HG03565 (cell line): ENCODE measurements at regions not wholly inside any gene's neighbourhood (a gene's known extent, or its start where the extent isn't known, plus 50 kb on each side); places are given as distances from the start of the nearest gene placed in this dataset.

Experiments
- ATAC-seq: cut with Tn5 transposase; IDR thresholded peaks from one replicate; pipeline ENCODE4 v1.9.1; 2021; ENCODE audit warnings: mild to moderate bottlenecking, moderate library complexity; ENCODE audit not compliant: unreplicated experiment

DNA sequence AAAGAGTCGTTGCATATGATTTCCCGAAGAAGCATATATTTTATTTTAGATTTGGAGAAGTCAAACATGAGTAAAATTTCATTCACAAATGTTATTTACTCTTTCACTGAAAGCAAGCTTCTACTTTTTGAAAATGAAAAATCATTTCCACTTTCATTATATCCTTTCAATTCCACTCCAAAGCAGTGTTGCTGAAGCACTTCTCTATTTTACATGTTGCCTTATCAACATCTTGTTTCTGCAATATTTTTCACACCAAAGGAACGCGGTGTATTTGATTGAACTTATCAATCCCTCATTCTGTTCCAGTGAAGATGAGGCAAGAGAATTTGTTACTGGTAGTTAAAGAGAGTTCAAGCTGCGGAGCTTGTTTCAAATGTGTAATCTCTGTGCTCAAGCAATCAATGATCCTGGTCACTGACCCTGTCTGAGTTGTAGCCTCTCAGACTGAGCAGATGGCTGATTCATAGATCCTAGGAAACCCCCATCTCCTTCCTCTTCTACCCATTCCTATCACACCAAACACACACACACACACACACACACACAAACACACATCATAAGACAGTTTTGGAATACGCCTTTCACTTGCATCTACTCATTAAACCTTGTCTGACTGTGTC, 236.2 kb upstream of the FLRT2 start:
- no peak for ATAC-seq

DNA sequence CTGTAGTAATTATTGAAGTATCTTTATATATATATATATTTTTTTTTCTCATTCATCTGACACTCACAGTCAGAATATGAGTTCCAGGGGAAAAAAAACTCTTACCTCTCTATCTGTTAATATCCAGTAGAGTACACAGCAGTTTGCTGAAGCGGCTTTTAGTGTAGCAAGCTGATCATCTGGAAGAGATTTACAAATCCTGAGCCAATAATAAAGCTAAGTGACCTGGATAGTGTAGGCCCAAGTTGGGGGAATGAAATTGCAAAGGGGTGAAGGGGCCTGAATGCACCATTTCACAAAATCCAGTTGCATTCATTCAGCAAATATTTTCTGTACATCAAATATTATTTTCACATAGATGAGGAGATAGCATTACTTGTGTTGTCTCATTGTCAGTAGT, 234.6 kb upstream of the FLRT2 start:
- no peak for ATAC-seq

DNA sequence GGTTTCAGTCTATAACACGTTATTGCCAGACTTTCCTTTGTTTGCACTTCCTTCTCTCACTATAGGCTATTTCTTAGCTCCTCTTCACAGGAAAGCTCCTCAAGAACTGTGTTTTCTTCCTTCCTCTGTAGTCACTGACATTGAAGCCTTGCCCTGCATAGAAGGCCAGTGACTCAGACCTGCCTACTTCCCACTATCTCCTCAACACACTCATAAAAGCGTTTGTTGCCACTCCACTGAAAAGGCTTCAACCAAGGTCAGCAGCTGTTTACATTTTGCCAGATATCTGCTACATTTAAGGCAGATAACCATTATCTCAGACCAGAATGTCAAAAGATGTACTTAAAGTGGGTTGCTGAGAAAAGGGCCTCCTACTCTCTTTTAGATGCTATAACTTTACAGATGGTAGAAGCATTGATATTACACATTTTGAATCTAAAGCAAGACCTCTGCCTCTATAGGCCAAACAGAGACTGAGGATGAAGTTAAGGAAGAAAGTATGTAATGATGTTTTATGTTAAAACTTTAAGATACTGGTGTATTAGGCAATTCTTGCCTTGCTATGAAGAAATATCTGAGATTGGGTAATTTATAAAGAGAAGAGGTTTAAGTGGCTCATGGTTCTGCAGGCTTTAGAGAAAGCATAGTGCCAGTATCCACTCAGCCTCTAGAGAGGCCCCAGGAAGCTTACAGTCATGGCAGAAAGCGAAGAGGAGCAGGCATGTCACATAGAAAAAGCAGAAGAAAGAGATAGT, 233.3 kb upstream of the FLRT2 start:
- no peak for ATAC-seq

GRCh38 chr14:85300107-85300506, 229.8 kb upstream of the FLRT2 start:
- ATAC-seq = no peak

DNA sequence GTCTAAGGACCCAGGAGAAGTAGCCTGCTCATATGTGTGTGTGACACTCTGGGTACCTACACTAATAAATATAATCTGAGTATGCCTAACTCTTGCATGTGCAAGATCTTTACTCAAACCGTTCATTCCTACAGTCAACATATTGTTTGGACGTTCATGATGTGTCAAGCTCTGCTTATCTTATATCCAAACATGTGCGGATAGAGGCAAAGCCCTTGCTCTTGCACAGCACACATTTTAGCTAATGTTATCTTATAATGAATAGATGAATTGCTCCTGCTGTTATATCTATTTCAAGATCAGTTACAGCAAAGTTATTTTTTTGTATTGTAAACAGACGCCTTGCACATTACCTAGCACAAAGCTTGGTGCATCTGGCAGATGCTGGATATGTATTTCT, 228.4 kb upstream of the FLRT2 start:
- ATAC-seq = no peak

GRCh38 chr14:85306024-85306423, 223.9 kb upstream of the FLRT2 start:
- ATAC-seq = no peak

DNA sequence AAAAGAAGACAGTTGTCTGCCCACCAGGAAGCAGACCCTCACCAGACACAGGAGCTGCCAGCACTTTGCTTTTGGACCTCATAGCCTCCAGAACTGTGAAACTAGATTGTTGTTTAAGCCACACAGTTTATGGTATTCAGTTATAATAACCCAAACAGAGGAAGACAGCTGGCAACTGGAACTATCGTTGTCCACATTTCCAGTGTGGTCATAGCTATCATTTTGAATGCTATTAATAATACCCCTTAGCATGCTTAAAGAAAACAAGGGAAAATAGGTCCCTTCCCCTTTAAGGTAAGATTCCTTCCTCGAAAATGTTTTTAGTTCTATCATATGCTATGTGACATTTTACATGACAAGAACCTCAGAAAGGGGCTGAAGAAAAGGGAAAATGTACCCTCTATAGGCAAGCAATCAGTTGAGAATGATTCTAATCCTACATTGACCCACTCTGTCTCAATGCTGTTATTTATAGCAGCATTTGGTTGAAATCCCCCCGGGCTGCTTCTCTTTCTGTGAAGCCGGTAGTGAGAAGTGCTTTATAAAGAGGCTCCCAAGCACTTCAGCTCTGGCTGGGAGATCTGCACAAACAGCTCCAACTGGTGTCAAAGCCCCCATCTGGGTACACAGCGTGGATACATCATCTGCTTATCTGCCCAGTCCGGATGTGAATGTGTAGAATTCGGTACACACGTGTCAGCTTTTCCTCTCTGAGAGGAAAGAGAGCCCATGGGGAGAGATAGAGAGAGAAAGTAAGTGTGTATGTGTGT, 221.2 kb upstream of the FLRT2 start:
- ATAC-seq = no peak

DNA sequence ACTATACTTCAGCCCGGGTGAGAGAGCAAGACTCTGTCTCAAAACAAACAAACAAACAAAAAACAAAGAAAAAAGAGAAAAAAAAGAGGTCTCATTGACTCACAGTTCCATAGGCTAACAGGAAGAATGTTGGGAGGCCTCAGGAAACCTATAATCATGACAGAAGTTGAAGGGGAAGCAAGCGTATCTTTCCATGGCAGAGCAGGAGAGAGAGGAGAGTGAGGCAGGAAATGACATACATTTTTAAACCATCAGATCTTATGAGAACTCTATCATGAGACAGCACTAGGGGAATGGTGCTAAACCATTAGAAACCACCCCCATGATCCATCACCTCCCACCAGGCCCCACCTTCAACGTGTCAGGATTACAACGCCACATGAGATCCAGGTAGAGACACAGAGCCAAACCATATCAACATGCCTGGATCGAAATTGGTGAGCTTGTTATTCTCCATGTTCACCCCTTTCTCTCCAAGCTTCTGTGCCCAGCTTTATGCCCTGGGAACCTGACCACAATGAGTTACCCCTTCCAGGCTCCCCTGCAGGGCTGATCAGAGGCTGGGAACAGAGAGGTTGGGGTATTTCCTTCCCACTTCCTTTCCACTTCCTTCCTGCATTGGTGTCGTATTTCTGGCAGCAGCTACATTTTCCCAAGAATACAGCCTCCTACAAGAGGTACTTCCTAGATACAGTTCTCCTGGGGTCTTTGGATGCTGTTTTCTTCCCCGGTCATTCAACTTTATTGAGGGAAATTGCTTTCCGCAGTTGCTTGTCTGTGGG, 219.3 kb upstream of the FLRT2 start:
- no peak for ATAC-seq

DNA sequence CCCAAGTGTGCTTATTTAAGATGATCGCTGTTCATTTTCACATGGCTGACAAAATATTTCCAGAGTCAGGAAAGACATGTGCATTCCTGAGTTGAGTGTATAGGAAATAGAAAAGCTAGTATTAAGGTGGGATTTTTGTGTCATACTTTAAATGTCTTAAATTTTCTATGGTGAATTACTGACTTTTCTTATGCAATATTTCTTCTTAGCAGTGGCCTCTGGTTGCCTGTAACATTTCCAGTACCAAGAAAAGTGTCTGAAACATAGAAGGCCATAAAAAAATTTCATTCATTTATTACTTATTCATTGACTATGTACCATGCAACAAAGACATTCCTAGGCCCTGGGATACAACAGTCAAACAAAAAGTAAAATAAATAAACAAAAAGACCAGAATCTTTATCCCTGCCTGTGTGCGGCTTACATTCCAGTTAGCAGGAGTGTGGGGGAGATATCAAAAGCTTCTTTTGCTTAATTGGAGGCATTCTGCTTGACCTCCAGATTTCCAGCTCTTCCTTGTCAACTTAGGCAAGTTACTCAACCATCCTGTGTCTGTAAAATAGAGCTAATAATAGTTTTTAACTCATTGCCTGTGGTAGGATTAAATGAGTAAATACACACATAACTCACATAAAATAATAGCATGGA, 216.3 kb upstream of the FLRT2 start:
- no peak for ATAC-seq

DNA sequence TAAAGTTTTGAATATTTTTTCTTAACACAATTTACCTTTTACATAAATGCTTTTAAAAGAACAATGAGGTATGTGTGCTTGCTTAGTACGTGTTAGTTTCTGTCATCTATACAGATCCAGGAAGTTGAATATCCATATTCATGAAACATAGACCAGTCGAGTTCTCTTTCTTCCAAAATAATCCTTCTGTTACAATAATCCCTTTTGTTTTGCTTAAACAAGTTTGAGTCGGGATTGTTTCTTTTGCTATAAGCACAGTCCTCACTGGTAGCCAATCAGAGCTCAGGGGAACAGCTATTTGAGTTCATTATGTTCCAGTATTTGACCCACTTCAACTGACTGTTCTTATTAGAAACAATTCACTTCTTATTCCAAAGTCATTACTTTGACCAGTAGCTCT, 214.7 kb upstream of the FLRT2 start:
- ATAC-seq = no peak

- ATAC-seq = no peak
Observed at GRCh38 chr14:85315733-85316290, 214.1 kb upstream of the FLRT2 start.

GRCh38 chr14:85316701-85317410, 213.1 kb upstream of the FLRT2 start:
- no peak for ATAC-seq

DNA sequence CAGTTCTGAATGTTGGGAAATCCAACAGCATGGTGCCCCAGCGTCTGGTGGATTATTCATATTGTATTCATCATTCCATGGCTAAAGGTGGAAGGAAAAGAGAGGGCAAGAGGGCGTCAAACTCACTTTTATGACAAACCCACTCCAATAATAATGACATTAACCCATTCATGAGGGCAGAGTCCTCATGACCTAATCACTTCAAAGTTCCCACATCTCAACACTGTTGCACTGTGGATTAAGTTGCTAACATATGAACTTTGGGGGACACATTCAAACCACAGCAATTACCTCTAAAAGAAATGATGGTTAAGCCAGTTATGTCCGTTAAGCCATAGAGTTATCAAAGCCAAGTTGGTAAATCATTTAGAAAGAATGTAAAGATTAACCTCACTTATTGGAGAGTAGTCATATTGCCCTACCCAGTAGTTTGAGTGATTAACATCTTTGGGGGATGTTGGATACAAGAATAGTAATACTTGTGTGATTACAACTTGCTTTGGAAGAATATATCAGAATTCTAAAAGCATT, 212.4 kb upstream of the FLRT2 start:
- ATAC-seq = no peak

- ATAC-seq = no peak
Observed at GRCh38 chr14:85319101-85319500, 210.8 kb upstream of the FLRT2 start.

DNA sequence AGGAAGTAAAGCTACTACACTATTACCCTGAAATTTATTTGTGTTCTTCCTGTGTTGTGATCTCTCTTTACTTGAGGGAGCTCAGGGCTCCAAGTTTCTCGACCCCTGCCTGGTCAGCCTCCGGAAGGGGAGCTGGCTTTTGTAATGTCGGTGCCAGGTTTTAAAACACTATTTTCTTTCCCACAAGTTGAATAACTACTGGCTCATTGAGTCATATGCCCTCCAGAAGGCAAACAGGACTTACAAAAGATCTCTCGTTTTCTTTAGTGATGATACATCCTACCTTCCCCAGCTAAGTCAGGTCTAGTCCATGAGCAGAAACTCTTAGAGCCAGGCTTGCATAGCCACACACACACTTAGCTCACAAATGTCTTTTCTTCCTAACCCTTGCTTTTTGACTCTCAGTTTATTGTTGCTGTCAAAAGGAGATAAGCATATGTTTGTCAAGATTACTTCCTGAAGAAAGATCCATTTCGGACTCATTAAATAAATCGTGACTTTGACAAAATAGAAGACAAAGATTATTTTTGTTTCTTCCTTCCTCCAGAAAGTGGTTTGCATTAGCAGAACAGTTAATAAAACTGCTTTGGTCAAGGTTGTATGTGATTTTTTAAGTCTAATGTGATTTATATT, 209.8 kb upstream of the FLRT2 start:
- ATAC-seq = no peak

- ATAC-seq = no peak
Observed at GRCh38 chr14:85325134-85326017, 204.6 kb upstream of the FLRT2 start.

DNA sequence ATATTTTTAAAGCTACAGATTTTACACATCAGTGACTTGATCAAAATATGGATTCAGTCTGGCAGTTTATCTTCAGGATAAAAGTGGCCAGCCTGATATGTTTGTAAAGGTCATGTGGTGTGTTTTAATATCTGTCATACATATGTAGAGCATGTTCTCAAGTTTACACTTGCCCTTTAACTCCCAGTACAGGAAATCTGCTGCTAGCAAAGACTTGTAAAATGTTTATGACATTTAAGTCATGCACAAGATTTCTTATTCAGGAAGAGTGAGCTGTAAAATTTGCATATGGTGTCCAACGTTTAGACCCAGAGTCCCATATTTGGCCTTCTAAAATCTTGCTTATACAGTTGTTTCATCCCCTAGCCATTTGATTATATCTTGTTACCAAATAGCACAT, 197.5 kb upstream of the FLRT2 start:
- ATAC-seq = no peak

DNA sequence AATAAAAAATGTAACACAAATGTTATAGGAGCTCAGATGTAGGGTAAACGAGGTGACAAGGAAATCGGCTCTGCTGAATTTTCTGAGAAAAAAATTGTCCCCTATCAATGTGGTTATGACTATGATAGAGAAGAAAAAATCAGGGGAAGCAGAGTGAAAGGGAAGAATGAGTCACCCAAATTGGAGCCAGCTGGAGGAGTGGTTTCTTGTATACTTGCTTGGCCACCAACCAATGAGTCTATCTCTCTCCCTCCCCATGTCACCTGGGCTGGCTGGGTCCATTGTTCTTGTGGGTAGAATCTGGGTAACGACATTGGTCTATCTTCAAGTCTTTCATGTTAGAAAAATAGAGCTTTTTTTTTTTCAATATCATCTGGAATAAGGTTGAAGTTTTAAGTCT, 196.6 kb upstream of the FLRT2 start:
- ATAC-seq = no peak
